Fibroblast of the aortic adventitia (primary cell): ENCODE measurements at regions not wholly inside any gene's neighbourhood (a gene's known extent, or its start where the extent isn't known, plus 50 kb on each side); places are given as distances from the start of the nearest gene placed in this dataset.
A peak's percentile ranks its signal among the peaks of the same experiment; 100 is the strongest.

Experiments
- DNase-seq: peaks from one replicate; pipeline ENCODE4 v3.0.0-alpha.2; 2010; ENCODE audit warnings: low read depth
- H3K4me3 ChIP-seq: 2 replicates; pipeline ENCODE4 v1.5.1; 2011; ENCODE audit warnings: low read depth, mild to moderate bottlenecking, control low read depth, low read length, moderate library complexity
- CTCF ChIP-seq: IDR thresholded peaks from 2 replicates; pipeline ENCODE4 v1.5.1; 2011; ENCODE audit warnings: mild to moderate bottlenecking, low read length, control low read depth, inconsistent platforms; ENCODE audit not compliant: insufficient read depth

- no peak for TF ChIP-seq CTCF
- H3K4me3 ChIP-seq: no peak overlapping the region
- no peak for DNase-seq
Observed at GRCh38 chr1:209505044-209505443, 78.5 kb upstream of the CAMK1G start.

- H3K4me3 ChIP-seq: no peak overlapping the region
- no peak for DNase-seq
- no peak for TF ChIP-seq CTCF
Observed at GRCh38 chr1:209506101-209506500, 77.4 kb upstream of the CAMK1G start.

- DNase-seq: no peak
- H3K4me3 ChIP-seq: no peak overlapping the region
- TF ChIP-seq CTCF: no peak
Observed at GRCh38 chr1:209509039-209509438, 74.5 kb upstream of the CAMK1G start.

GRCh38 chr1:209510063-209510462, 73.5 kb upstream of the CAMK1G start:
- no peak for TF ChIP-seq CTCF
- no peak overlapping the region for H3K4me3 ChIP-seq
- no peak for DNase-seq

- no peak for DNase-seq
- TF ChIP-seq CTCF: no peak
Observed at GRCh38 chr1:209511169-209511568, 72.3 kb upstream of the CAMK1G start.

GRCh38 chr1:209512821-209513220, 70.7 kb upstream of the CAMK1G start:
- no peak for DNase-seq
- TF ChIP-seq CTCF: no peak
- no peak overlapping the region for H3K4me3 ChIP-seq

More at GRCh38 chr1:209511169-209511568, 72.3 kb upstream of the CAMK1G start:
- H3K4me3 ChIP-seq: no peak overlapping the region

- TF ChIP-seq CTCF: peak; percentile 55
- H3K4me3 ChIP-seq: no peak overlapping the region
- peak; percentile 42 for DNase-seq
Observed at GRCh38 chr1:209513226-209513625, 70.3 kb upstream of the CAMK1G start.
